Fibroblast of the aortic adventitia (primary cell): ENCODE measurements at regions not wholly inside any gene's neighbourhood (a gene's known extent, or its start where the extent isn't known, plus 50 kb on each side); places are given as distances from the start of the nearest gene placed in this dataset.
A peak's percentile ranks its signal among the peaks of the same experiment; 100 is the strongest.

Experiments
- DNase-seq: peaks from one replicate; pipeline ENCODE4 v3.0.0-alpha.2; 2010; ENCODE audit warnings: low read depth
- H3K4me3 ChIP-seq: 2 replicates; pipeline ENCODE4 v1.5.1; 2011; ENCODE audit warnings: low read depth, mild to moderate bottlenecking, control low read depth, low read length, moderate library complexity
- TF ChIP-seq, protein P1 (sequence below): IDR thresholded peaks from 2 replicates; pipeline ENCODE4 v1.5.1; 2011; ENCODE audit warnings: mild to moderate bottlenecking, low read length, control low read depth, inconsistent platforms; ENCODE audit not compliant: insufficient read depth

- no peak overlapping the region for H3K4me3 ChIP-seq
- peak; percentile 2 for DNase-seq
- TF ChIP-seq, protein P1, sequence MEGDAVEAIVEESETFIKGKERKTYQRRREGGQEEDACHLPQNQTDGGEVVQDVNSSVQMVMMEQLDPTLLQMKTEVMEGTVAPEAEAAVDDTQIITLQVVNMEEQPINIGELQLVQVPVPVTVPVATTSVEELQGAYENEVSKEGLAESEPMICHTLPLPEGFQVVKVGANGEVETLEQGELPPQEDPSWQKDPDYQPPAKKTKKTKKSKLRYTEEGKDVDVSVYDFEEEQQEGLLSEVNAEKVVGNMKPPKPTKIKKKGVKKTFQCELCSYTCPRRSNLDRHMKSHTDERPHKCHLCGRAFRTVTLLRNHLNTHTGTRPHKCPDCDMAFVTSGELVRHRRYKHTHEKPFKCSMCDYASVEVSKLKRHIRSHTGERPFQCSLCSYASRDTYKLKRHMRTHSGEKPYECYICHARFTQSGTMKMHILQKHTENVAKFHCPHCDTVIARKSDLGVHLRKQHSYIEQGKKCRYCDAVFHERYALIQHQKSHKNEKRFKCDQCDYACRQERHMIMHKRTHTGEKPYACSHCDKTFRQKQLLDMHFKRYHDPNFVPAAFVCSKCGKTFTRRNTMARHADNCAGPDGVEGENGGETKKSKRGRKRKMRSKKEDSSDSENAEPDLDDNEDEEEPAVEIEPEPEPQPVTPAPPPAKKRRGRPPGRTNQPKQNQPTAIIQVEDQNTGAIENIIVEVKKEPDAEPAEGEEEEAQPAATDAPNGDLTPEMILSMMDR, result no peak
These were observed 183.2 kb upstream of the TUSC1 start for GRCh38 chr9:25861421-25861820.

DNA sequence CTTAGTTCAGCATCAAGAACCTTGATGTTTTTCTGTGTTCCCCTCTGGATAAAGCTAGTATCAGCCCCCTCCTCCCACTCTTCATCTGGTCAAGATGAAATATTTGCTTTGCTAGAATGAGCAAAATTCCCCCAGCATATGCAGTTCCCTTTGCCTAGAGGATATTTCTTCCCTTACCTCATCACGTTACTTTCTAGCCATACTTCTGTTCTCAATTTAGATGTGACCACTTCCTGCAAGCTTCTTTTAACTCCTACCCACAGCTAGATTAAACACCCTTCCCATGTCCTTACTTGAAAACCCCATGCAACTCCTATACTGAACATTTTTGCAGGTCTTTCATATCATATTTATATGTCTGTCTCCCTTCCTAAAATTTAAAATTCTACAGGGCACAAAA lies 178.9 kb upstream of the TUSC1 start:
- TF ChIP-seq, protein P1, result no peak
- no peak for DNase-seq
- H3K4me3 ChIP-seq, result no peak overlapping the region

DNA sequence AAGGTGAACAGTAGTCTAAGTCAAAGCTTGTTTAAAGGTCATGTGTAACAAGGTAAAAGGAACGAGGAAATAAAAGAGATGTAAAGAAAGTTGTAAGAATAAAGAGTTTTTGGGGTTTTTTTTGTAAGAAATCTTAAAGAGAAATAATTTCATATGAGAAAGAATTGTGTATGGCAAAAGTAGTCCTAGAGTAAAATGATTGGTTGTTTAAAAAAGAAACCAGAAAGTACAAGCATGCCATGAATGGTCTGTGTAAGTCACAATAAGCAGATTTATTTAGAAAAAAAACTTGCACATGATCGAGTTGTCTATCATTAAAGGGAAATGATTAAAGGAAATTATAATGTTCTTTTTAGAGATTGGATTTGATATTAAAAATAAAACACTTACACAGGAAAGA lies 172.6 kb upstream of the TUSC1 start:
- H3K4me3 ChIP-seq, result no peak overlapping the region
- TF ChIP-seq, protein P1, result no peak
- DNase-seq, result no peak

DNA sequence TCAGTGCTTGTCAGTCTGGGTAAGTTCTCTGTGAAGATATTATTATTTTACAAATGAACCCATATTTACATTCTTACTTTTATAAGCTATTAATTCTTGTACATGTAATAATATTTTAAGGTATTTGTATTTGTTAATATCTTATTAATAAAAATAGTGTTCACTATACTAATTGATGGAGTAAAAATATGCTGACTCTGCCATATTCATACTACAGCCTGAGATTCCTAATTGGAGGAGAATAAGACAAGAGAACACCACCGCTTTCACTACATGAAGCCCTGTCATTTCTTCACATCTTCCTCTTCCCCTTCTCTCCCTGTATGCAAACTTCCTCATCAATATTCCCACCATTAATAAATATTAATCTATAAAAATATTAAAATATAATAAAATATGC lies 167.6 kb upstream of the TUSC1 start:
- no peak overlapping the region for H3K4me3 ChIP-seq
- TF ChIP-seq, protein P1, result no peak

DNA sequence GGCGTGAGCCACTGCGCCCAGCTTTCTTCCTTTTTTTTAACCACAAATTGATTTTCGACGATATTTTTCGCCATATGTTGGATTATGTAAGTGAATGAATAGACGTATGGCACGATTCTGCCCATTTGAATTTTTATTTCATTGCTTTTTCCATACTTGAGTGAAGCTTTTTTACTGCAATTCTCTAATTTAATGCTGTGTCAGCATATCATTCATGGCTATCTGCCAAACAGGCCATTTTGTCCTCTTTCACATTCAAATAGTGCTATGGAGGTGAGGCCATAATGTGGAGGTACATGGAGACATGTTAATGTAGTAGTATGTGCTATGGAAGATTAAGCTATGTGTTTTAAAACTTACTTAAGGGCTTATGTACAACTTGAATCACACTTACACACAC lies 152.1 kb upstream of the TUSC1 start:
- no peak for DNase-seq
- no peak overlapping the region for H3K4me3 ChIP-seq
- TF ChIP-seq, protein P1, result no peak

More for the DNA sequence above, 167.6 kb upstream of the TUSC1 start:
- DNase-seq, result no peak

DNA sequence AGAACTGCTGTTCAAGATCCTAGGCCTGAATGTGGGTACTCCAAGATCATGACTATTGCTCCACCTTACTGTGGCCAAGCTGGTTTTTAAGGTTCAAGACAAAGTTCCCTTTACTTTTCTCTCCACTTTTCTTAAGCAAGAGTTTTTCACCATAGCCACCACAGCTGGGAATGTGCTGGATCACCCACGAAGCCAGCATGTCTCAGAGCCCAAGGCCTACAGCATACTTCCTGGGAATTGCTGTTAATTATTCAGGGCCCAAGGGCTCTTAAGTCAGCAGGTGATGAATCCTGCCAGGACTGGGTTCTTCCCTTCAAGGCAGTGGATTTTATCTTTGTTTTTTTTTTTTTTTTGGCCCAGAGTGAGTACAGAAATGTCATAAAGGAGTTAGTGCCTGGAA lies 149.4 kb upstream of the TUSC1 start:
- TF ChIP-seq, protein P1, result no peak
- DNase-seq, result no peak
- H3K4me3 ChIP-seq, result no peak overlapping the region

- DNase-seq, result no peak
- TF ChIP-seq, protein P1, result no peak
- no peak overlapping the region for H3K4me3 ChIP-seq
These were observed 138.2 kb upstream of the TUSC1 start for GRCh38 chr9:25816439-25816838.
